ENCODE measurements at regions not wholly inside any gene's neighbourhood (a gene's known extent, or its start where the extent isn't known, plus 50 kb on each side); places are given as distances from the start of the nearest gene placed in this dataset.

DNA sequence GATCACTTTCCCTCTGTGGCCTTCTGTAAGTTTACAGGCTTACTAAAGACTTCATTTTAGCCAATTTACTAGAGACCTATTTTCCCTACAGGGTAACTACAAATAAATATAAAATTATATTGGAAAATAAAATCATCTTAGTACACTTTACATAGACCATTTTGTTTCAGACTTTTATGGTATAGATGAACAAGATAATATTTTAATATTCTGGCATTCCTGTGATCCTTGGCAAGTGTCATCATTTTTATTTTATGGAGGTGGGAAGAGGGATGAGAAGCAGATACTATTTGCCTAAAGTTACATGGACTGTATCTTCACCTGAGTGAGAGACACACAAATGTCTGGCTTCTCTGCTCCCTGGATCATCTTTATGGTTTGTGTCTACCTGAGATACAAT, 149.6 kb upstream of the CWC22 start:
- DNase-seq: no peak

DNA sequence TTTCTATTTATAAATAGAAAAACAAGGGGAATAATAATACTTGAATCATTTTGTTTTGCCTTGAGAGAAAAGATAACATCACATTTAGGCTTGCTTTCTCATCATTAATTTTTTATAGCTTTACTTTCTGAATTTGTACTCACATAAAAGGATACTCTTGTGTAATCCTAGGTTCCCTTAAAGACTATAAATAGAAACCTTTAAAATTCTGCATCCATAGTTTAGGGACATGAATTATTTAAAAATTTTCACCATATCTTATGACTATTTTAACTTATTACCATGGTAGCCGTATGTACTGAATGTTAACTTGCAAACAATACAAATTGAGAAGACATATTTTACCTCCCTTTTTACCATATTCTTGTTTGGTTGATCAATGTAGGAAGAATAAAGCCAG, 143.5 kb upstream of the CWC22 start:
- DNase-seq: no peak

GRCh38 chr2:180146541-180146940, 139.4 kb upstream of the CWC22 start:
- no peak for DNase-seq

- no peak for DNase-seq
Observed at GRCh38 chr2:180146114-180146513, 139.0 kb upstream of the CWC22 start.

- DNase-seq: no peak
Observed at GRCh38 chr2:180145163-180145562, 138.1 kb upstream of the CWC22 start.

DNA sequence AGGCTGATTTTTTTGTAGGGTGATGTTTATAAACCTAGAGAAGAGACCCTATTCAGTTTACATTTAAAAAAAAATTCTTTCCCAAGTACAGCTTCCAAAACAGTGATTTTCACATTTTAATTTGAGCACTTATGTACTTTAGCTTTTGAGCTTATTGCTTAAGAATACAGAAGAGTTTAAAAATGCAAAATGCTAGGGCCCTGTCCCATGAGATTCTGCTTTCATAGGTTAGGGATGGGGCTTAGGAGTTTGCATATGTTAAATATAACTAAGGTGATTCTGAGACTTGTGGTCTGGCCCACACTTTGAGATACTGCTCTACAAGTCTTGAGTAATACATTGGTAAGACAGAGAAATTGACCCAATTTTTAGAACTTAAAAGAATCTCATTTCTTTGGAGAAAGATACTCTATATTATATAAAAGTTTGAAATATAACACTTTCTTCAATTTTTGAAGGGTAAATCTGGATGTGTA, 137.3 kb upstream of the CWC22 start:
- no peak for DNase-seq

- DNase-seq: no peak
Observed at GRCh38 chr2:180143633-180144337, 136.7 kb upstream of the CWC22 start.

GRCh38 chr2:180141600-180141999, 134.5 kb upstream of the CWC22 start:
- DNase-seq: no peak

DNA sequence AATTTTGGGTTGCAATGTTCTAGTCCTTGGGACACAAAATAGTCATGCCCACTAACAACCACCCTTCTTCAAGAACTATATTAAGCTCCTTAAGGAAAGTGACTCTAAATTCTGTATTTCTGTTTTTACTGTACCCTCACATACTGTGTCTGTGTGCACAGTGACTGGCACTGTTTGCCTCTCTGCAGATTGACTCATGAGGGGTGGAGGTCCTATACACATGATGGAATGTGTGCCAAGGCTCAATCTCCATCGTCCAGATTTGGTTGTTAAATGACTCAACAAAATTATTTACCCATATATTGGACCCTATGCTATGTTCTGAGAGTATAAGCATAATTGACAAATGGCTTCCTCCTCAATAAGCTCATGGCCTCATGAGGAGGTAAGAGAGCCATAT, 126.6 kb upstream of the CWC22 start:
- DNase-seq: no peak

GRCh38 chr2:180130403-180130802, 123.3 kb upstream of the CWC22 start:
- DNase-seq: no peak

- DNase-seq: no peak
Observed at GRCh38 chr2:180128861-180129260, 121.8 kb upstream of the CWC22 start.

- DNase-seq: peak in 50 of 56 donors; percentile 0 to 78 (median 34)
Observed at GRCh38 chr2:180125245-180125962, 118.3 kb upstream of the CWC22 start.

DNA sequence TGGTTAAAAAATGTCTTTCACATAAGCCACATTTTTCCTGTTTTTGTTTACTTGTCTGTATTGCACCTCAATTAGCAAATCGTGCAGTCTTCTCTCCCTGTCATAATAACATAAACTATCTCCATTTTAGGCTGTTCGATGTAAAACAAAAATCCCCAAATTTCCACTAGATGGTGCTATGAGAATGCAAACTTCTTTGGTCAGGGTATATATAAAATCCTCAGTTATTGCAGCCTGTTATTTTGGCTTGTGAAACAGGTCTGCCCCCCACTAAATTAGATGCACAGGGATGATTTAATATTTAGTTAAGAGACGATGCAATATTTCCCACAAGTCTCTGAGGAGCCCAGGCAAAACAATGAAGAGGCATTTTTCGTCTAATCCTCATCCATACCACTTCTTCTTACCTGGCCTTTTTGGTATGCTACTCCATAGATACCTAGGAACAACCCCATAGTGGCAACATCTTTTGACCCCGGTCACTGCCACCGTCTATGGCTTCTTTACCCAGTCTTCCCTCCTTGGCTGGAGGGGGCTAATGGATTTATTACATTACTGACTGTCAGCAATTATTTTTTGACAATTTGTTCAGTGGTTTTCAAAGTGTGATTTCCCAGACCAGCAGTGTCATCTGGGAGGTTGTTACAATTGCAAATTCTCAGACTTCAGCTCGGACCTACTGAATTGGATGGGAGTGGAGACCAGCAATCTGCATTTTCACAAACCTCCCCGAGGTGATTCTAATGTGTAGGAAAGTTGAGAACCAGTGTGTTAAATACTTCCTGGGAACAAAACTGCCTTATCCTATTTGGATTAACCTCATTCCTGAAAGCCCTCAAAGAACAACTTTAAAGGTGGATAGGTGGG, 117.4 kb upstream of the CWC22 start:
- DNase-seq: peak in 2 of 56 donors; percentile 5 to 59

DNA sequence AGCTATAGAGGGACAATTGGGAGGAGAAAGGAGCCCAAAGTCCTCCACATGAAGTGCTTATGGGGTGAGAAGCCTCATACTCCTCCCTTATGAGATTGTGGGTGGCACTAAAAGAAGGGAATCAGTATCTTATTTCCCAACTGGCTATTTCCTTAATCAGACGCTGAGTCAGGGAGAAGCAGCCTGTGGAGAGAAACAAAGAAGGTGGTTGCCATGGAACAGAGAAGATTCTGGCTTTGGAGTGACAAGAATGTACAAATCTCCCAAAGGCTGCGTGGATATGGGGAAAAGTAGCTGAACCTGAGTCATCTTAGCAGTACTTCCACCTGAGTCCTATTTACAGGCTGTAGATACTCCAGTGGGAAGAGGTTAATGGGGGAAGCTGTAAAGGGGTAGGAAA, 115.8 kb upstream of the CWC22 start:
- peak in 1 of 56 donors; percentile 1 for DNase-seq

- no peak for DNase-seq
Observed at GRCh38 chr2:180115675-180116074, 108.6 kb upstream of the CWC22 start.

DNA sequence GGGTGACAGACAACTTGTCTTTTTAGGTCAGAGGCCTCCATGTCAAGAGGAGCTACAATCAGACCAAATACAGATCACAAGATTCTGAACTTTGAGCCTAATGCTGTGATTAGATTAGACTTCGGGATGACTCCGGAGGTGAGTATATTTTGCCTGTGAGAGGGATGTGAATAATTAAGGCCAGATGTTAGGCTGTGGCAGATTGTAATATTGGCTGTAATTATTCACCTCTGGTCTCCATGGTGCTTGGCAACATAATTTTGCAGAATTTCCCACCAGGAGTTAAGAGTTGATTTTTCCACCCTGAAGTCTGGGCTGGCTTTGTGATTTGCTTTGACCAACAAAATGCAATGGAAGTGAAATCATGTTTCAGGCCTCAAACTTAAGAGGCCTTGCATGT, 108.2 kb upstream of the CWC22 start:
- DNase-seq: no peak

DNA sequence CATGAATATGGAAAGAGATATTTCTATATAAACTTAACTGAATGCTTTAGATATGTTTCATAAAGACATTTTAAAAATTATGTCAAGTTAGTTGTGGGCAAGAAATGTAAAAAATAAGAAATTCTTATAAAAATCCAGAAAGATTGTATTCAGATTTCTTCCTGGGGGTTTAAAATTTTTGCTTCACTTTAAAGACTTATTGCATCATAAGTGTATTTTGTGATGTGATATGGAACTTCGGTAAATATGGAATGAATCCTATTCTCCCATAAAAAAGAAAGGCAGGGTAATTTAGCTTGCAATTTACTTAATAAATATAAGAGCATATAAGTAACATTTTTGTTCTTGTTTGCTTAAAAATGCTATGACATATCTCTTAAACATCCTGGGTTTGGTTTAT, 104.8 kb upstream of the CWC22 start:
- DNase-seq: no peak

GRCh38 chr2:180110469-180110868, 103.4 kb upstream of the CWC22 start:
- no peak for DNase-seq

DNA sequence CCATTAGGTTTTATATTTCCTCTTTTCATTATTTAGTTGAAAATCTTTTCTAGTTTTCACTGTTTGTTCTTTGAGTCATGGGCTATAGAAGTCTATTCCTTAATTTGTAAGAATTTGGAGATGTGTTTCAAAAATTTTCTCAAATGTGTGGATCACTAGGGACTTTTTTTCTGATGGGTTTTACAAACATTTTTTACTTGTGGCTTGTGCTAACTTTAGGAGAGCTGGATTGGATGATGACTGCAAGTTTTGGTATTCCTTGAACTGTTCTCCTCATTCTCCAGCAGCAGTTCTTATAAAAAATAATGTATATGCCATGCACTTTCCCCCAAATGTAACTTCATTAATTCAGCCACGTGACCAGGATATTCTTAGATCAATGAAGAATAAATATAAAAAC, 94.7 kb upstream of the CWC22 start:
- no peak for DNase-seq

- no peak for DNase-seq
Observed at GRCh38 chr2:180099308-180099707, 92.2 kb upstream of the CWC22 start.

DNA sequence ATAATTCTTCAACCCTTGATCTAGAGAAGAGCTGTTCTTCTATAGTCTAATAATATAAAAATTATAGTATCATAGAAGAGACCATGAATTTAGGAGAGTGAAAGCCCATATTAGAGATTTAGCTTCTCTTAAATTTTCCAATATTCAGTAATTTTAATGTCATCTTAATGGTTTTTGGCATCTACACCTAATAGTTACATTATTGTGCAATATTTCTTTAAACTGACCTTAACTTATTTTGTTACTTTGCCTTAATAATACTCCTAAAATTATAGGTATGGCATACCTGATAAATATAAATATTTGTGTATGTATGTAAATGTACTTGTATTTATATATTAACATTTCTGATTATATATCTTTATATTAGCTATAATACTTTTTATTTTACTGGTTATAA, 78.0 kb upstream of the CWC22 start:
- DNase-seq: no peak

DNA sequence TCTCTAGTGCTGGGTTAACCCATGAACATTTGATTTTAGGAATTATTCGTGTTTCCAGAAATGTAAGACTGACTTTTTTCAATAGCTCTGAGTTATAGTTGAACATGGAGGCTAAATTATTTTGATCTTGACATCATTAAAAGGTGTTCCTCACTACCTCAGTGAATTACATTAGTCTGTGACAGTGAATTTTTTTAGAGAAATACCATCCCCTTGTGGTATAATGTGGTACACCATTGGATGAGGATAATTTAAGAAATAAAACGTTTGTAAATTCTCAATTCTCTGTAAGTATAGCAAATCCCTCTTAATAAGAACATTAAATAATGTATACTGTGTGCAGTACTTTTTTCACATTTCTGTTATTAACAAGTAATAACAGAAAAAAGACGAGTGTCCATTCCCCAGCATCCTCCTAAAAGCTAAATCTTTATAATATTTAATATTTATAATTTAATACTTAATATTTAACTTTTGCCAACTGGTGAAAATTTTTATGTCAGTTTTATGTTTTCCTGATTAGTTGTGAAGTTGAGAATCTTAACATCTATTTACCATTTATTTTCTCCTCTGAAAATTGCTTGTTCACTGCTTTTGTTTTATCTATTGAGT, 70.3 kb upstream of the CWC22 start:
- DNase-seq: no peak

Data from amygdala (tissue), 56 donors.